Pancreas (tissue), 10 donors: ENCODE measurements at regions not wholly inside any gene's neighbourhood (a gene's known extent, or its start where the extent isn't known, plus 50 kb on each side); places are given as distances from the start of the nearest gene placed in this dataset.

Experiments used
- ATAC-seq, 4 donors: fragments of 200-7000 bp; cut with Tn5 transposase; one replicate each; pipeline versions ENCODE4 v1.8.0 to v1.9.1; 2020; ENCODE audit warnings: mild to moderate bottlenecking in 4 of 4, moderate library complexity in 4 of 4
- DNase-seq, 6 donors: peaks; one replicate each; pipeline ENCODE4 v3.0.0-alpha.2; 2020
- FAIRE-seq: peaks from 2 replicates; lab custom pipeline; 2012; peaks lifted over from hg19 to GRCh38; lab: Jason Lieb, UNC
- H3K27ac ChIP-seq, 4 donors: fragments of 200-600 bp; sonication (generic); 1 replicate in 3 of 4; 2 replicates in 1 of 4; pipeline versions ENCODE4 v1.5.0 to v1.8.0; 2020
- H3K27me3 ChIP-seq, 4 donors: fragments of 200-600 bp; one replicate each; pipeline ENCODE4 v1.8.0; 2021
- H3K36me3 ChIP-seq, 3 donors: fragments of 200-600 bp; sonication (generic) in 1 of 3; one replicate each; pipeline versions ENCODE4 v1.5.0 to v1.8.0; 2020 to 2021
- H3K4me1 ChIP-seq, 3 donors: fragments of 200-600 bp; one replicate each; pipeline ENCODE4 v1.8.0; 2021
- H3K4me3 ChIP-seq, 4 donors: fragments of 200-600 bp; sonication (generic) in 2 of 4; one replicate each; pipeline versions ENCODE4 v1.5.0 to v1.8.0; 2020 to 2021
- H3K9me3 ChIP-seq, 4 donors: fragments of 200-600 bp; one replicate each; pipeline ENCODE4 v1.8.0; 2021
- WGBS, 2 donors: extraction: QIAGEN DNeasy Blood & Tissue Kit; methylation state at CpG; one replicate each; pipeline ENCODE4 v1.1.7; 2013; 5-methylcytosine and 5-hydroxymethylcytosine counted together
- intact Hi-C, 3 donors: fragments of 100-400 bp; cut with DNase I; formaldehyde crosslinking; loops; one replicate each; pipeline versions ENCODE4 v1.11.1 to v1.14.2; 2022
- TF ChIP-seq, protein P1 (sequence below), 4 donors: fragments of 200-600 bp; sonication (generic) in 3 of 4; IDR thresholded peaks; one replicate each; pipeline versions ENCODE4 v1.5.0 to v1.8.0; 2021; ENCODE audit warnings: antibody characterized with exemption in 4 of 4
- donor health status: healthy with polysubstance abuse.
- donor health status: DM: no; HTN: no; CAD: no; lungs with moderate emphysema.
- donor health status: DM: no; HTN: no; CAD: no.
- donor health status: control.
- donor health status: control.
- donor health status: Bipolar disorder and iron deficiency.
- donor health status: DM: yes; HTN: yes; CAD: no.
- donor health status: DM: no; HTN: no; CAD: no.
- donor health status: DM: no; HTN: no; CAD: no.
- donor health status: DM: yes; HTN: yes; CAD: no.

DNA sequence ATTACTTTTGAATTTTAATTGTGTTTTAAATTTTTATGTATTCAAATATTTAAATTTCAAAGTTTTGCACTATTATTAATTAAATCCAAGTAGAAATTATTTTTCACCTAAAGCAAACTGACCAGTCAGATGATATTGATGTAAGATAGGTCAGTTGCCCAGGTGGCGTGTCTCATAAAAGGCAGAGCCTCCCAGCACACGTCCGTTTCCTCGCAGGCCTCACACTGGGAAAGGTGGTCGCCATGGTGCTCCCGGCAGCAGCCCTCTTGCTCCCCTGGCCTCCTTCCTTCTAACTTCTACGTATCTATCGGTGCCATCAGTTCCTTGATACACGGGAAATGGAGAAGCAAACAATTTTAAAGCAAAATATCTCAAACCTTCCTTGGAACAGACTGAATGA lies 516.8 kb downstream of the GALR1 start:
- no peak overlapping the region for H3K27ac ChIP-seq
- intact Hi-C loops = no loop called here
- WGBS, 2 donors = 71 to 77% methylated on average over 9 of the region's 9 CpGs
- ATAC-seq (no peak), FAIRE-seq (no peak), DNase-seq (no peak)
- peaks cover 0 to 16% (median 7%) of the 10 kb centered on the region in 4 donors for H3K27me3 ChIP-seq
- TF ChIP-seq, protein P1, sequence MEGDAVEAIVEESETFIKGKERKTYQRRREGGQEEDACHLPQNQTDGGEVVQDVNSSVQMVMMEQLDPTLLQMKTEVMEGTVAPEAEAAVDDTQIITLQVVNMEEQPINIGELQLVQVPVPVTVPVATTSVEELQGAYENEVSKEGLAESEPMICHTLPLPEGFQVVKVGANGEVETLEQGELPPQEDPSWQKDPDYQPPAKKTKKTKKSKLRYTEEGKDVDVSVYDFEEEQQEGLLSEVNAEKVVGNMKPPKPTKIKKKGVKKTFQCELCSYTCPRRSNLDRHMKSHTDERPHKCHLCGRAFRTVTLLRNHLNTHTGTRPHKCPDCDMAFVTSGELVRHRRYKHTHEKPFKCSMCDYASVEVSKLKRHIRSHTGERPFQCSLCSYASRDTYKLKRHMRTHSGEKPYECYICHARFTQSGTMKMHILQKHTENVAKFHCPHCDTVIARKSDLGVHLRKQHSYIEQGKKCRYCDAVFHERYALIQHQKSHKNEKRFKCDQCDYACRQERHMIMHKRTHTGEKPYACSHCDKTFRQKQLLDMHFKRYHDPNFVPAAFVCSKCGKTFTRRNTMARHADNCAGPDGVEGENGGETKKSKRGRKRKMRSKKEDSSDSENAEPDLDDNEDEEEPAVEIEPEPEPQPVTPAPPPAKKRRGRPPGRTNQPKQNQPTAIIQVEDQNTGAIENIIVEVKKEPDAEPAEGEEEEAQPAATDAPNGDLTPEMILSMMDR (IDR thresholded peaks at IDR 0.05) = no peak
- no peaks in the 10 kb centered on the region for H3K36me3 ChIP-seq
- no peaks in the 10 kb centered on the region for H3K4me1 ChIP-seq
- no peaks in the 10 kb centered on the region for H3K9me3 ChIP-seq
- H3K4me3 ChIP-seq = no peak overlapping the region

DNA sequence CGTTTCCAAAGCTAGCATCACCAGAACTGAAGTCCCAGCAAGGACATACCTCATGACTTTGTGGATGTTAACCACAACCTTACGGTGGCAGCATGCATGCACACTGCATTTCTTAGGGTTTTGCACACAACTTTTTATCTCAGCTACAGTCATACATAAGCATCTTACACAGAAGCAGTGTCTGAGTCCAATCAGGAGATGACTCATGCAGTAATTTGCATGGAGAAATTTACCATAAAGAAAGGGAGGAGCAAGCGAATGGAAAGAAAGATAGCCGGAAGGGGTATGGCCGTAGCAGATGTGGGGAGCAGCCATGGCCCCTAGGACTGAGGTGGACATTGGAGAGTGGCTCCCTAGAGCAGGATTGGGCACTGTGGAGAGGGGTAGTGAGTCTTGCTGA lies 522.5 kb downstream of the GALR1 start:
- Histone ChIP-seq H3K4me3 (no peak overlapping the region), H3K27me3 (peaks cover 0 to 4% (median 0%) of the 10 kb centered on the region in 4 donors), H3K4me1 (no peaks in the 10 kb centered on the region), H3K36me3 (no peaks in the 10 kb centered on the region), H3K27ac (no peak overlapping the region), H3K9me3 (no peaks in the 10 kb centered on the region)
- FAIRE-seq (no peak), ATAC-seq (no peak), DNase-seq (no peak)
- intact Hi-C loops = no loop called here
- 46 to 61% methylated on average over 5 of the region's 5 CpGs for WGBS, 2 donors
- TF ChIP-seq, protein P1 (IDR thresholded peaks at IDR 0.05) = no peak

DNA sequence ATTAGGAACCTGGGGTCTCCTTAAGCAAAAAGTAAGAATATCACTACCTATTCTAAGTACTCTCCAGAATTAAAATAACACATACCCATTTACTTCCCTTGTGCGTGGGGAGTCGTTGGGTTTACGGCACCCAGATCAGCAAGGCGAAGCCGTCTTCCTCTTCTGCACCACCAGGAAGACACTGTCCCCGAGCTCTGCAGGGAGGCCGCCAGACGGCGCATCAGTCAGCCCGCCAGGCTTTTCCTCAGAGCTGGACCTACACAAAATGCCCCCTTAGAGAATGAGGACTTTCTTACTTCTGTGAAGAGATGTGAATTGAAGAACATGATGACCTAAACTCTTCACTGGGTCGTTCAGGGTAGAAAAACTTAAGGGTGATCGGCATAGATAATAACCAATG lies 526.5 kb downstream of the GALR1 start:
- Histone ChIP-seq H3K9me3 (no peaks in the 10 kb centered on the region), H3K4me3 (no peak overlapping the region), H3K27ac (no peak overlapping the region), H3K4me1 (no peaks in the 10 kb centered on the region), H3K27me3 (peaks cover 0 to 4% (median 0%) of the 10 kb centered on the region in 4 donors), H3K36me3 (no peaks in the 10 kb centered on the region)
- no peak for ATAC-seq
- TF ChIP-seq, protein P1 (IDR thresholded peaks at IDR 0.05) = no peak
- intact Hi-C loops = no loop called here
- FAIRE-seq = no peak
- no peak for DNase-seq
- 77 to 82% methylated on average over 12 of the region's 12 CpGs for WGBS, 2 donors

DNA sequence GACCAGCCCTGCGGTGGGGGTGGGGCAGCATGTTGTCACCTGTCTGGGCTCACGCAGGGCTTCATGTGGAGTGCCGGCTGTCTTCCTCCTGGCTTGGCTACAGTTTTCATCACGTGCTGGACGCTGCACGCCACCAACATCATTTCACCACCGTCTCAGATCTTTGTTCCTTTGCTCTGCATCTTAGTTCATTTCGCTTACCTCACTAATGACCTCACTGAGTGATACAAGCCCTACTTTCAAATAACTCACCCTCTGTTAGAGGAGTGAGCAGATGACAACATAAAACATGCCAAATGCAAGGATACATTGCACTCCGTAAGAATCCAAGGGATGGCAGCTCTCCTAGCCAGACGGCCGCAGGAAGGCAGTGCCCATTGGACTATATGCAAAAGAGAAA lies 527.5 kb downstream of the GALR1 start:
- Histone ChIP-seq H3K9me3 (no peaks in the 10 kb centered on the region), H3K27me3 (peaks cover 0 to 4% (median 0%) of the 10 kb centered on the region in 4 donors), H3K4me1 (no peaks in the 10 kb centered on the region), H3K36me3 (no peaks in the 10 kb centered on the region), H3K4me3 (no peak overlapping the region), H3K27ac (no peak overlapping the region)
- TF ChIP-seq, protein P1 (IDR thresholded peaks at IDR 0.05) = no peak
- DNase-seq (no peak), FAIRE-seq (no peak), ATAC-seq (no peak)
- WGBS, 2 donors = 59 to 68% methylated on average over 11 of the region's 11 CpGs
- intact Hi-C loops = no loop called here

DNA sequence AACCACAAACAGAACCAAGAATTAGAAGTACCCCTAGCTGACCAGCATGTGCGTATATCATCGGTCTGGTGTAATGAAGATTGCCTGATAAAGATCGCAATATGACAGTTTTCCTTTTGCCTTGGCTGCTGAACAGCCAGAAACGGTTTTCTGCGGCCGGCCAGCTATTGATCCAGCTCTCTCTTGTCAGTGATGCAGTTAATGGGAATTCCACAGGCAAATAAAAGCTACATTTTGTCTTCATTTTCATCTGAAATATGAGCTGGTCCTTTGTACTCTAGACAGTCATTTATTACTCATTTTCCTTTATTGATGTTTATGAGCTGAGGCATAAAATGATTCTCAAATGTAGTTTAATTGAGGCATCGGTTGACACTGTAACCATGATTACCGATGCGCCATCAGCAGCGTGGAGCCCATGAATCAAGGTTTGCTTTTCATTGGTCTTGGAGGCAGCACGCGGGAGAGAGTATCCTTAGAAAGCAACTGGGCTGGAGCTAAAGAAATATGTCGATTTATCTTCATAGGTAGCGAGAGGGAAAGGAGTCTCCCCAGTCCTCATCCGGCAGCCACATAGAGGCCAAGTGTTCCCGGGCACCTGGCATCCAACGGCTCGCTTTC lies 535.2 kb downstream of the GALR1 start:
- H3K9me3 ChIP-seq = no peaks in the 10 kb centered on the region
- WGBS, 2 donors = 37 to 46% methylated on average over 18 of the region's 18 CpGs
- ATAC-seq = no peak
- no peak for FAIRE-seq
- no peak overlapping the region for H3K27ac ChIP-seq
- H3K36me3 ChIP-seq = no peaks in the 10 kb centered on the region
- no peaks in the 10 kb centered on the region for H3K4me1 ChIP-seq
- DNase-seq = no peak
- TF ChIP-seq, protein P1 (IDR thresholded peaks at IDR 0.05) = no peak
- H3K4me3 ChIP-seq = no peak overlapping the region
- peaks cover 0 to 3% (median 0%) of the 10 kb centered on the region in 4 donors for H3K27me3 ChIP-seq
- intact Hi-C loops = no loop called here
